GM12874 (cell line): ENCODE measurements at regions not wholly inside any gene's neighbourhood (a gene's known extent, or its start where the extent isn't known, plus 50 kb on each side); places are given as distances from the start of the nearest gene placed in this dataset.

ENCODE experiments used
- TF ChIP-seq, protein P1 (sequence below): IDR thresholded peaks from 2 replicates; pipeline ENCODE4 v1.5.1; 2011; ENCODE audit warnings: low read depth, mild to moderate bottlenecking, control low read depth, low read length, moderate library complexity; ENCODE audit not compliant: insufficient read depth

DNA sequence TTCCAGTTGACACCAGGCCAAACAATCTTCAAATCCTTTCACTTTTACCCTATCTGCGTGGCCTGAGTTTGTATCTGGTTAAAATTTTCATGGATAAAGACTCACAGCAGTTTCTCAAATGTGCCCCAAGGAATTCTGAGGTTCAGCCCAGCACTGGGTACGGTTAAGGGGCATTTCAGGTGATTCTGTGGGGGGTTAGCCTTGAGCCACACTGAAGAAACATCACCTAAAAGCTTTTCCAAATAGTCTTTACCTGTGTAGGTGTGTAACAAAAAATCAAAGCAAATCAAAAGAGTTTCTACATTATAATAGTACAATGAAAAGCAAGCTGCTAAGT lies 83.8 kb upstream of the DNAJC1 start:
- TF ChIP-seq, protein P1, sequence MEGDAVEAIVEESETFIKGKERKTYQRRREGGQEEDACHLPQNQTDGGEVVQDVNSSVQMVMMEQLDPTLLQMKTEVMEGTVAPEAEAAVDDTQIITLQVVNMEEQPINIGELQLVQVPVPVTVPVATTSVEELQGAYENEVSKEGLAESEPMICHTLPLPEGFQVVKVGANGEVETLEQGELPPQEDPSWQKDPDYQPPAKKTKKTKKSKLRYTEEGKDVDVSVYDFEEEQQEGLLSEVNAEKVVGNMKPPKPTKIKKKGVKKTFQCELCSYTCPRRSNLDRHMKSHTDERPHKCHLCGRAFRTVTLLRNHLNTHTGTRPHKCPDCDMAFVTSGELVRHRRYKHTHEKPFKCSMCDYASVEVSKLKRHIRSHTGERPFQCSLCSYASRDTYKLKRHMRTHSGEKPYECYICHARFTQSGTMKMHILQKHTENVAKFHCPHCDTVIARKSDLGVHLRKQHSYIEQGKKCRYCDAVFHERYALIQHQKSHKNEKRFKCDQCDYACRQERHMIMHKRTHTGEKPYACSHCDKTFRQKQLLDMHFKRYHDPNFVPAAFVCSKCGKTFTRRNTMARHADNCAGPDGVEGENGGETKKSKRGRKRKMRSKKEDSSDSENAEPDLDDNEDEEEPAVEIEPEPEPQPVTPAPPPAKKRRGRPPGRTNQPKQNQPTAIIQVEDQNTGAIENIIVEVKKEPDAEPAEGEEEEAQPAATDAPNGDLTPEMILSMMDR: no peak

DNA sequence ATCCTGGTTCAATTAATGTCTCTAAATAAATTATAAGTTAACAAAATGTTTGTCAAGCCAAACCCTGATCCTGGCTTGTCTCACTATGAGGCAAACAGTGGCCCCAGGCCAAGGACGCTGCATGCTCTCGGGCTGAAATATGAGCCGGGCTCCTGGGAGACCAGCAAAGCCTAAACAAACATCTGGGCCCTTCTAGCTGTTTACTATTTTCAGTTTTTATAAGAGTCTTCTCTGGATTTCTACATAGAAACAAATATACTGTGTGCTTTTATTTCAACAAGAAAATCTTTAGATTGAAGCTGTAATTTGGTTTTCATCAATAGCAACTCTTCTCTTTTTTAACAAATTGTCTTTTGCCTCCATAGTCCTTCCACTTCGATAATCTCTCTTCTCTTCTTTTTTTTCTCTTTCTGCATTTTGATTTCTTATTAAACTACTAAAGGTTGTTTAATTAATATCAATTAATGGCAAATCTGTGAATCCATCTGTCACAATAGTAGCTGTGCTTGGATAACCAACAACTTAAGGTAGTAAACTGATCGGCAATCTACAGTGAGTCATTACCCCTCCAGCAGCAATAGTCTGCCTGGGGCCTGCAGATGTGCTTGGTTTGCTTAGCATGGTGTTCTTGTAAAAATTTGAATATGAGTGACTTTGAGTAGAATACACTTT lies 83.3 kb upstream of the DNAJC1 start:
- TF ChIP-seq, protein P1: no peak

DNA sequence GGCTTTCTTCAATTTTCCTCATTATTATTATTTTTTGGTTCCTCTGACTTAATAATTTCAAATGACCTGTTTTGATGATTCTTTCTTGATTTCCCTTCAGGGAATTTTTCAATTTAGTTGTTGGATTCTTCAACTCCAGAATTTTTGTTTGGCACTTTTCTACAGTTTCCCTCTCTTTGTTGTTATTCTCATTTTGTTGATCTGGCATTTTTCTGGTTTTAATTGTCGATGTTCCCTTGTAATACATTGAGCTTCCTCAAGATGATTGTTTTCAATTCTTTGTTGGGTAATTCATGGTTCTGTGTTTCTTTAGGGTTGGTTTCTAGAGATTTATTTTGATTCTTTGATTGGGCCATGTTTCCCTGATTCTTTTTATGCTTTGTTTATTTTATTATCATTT lies 67.8 kb upstream of the DNAJC1 start:
- TF ChIP-seq, protein P1: no peak

DNA sequence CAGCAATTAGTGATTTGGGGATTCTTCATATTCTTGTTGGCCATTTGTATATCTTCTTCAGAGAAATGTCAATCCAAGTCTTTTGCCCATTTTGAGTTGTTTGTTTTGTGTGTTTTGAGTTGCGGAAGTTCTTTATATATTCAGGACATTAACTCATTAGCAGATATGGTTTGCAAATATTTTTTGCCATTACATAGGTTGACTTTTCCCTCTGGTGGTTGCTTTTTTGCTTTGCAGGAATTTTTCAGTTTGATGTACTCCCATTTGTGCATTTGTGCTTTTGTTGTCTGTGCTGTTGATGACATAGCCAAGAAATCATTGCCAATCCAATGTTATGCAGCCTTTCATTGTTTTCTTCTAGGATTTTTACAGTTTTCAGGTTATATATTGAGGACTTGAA lies 63.6 kb upstream of the DNAJC1 start:
- TF ChIP-seq, protein P1: no peak

DNA sequence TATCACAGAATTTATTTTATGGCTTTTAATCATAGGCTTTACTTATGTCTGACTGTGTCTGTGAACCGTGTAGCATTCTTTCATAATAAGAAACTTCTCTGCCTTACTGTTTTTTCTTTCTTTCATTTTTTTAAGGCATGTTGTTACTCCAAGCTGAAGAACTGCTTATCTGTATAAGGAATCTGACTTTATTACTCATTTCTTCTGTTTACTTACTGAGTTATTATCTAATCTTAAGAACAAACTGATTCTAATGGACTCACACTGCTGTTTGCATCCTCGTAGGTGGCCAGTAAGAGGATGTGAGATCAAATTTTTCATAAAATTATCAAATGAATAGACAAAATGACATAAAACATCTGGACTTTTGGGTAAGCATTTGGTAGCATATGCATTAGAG lies 54.7 kb upstream of the DNAJC1 start:
- TF ChIP-seq, protein P1: no peak

DNA sequence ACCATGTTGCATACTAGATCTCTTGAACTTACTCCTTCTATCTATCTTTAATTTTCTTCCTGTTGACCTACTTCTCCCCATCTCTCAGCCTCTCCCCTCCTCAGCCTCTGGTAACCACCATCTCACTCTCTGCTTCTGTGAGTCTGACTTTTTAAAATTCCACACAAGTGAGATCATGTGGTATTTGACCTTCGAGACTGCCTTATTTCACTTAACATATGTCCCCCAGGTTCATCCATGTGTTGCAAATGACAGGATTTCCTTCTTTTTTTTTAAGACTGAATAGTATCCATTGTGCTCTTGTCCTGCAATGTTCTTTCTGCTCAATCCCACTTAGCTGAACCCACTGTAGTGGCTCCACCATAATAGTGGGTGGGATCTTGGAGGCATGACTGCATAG lies 51.4 kb upstream of the DNAJC1 start:
- TF ChIP-seq, protein P1: no peak
